GM18951 (cell line): ENCODE measurements at regions not wholly inside any gene's neighbourhood (a gene's known extent, or its start where the extent isn't known, plus 50 kb on each side); places are given as distances from the start of the nearest gene placed in this dataset.

Source experiments
- POLR2A ChIP-seq: IDR thresholded peaks from 4 replicates; pipeline ENCODE4 v1.6.1; 2011; ENCODE audit warnings: mild to moderate bottlenecking; ENCODE audit not compliant: insufficient read length, insufficient read depth; ENCODE audit errors: extremely low read depth
- in situ Hi-C: fragments of 300-500 bp; cut with MboI; formaldehyde crosslinking; loops from one replicate; pipeline ENCODE4 v1.12.0; 2022; ENCODE audit warnings: low sequenced_read_pairs, mixed read lengths, inconsistent platforms; ENCODE audit not compliant: unreplicated experiment

DNA sequence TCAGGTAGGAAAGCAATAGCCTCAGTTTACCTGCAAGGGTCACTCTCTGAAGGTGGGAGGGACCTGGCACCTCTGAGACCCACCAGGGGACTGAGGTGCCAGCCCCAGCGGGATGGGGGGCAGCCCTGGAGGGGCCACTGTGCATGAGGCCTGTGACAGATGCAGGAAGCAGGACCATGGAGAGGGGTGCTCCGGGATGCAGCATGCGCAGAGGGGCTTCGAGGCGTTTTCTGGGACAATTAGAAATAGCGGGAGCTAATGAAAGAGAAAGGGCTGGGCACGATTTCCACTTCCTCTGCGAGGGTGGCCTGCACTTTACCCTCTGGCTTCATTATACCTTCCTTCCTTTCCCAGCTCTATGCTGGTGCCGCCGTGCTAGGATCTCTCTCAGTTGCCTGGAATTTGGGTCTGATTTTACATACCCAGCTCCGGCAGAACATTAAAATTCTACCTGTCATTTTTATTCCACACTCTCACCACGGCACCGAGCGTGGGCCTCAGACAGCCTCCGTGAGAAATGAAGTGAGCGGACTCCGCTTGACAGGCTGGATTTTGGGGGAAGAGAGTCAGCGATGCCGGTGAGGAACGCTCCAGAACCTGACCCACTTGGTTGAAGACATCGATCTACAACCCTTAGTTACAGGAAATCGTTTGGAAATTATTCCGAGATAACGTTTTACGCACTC lies 333.9 kb upstream of the PFKP start:
- TF ChIP-seq POLR2A = no peak
- in situ Hi-C loops = no loop called here

DNA sequence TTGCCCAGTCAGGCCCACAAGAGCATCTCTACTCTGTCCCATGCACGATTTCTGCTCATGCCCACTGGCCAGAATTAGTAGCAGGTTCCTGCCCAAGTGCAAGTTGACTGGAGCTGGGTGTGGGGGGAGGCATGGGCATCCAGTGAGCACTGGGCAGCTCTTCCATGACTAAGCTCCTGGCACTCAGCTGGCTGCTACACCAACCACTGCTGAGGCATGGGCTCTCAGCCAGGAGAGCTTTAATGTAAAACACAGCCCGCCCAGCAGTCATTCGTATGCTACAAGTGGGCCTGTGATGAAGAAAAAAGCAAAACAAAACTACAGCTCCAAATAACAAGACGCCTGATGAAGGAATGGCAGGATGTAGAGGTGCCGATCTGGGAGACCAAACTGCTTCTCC lies 335.4 kb upstream of the PFKP start:
- TF ChIP-seq POLR2A = no peak
- in situ Hi-C loops = no loop called here

DNA sequence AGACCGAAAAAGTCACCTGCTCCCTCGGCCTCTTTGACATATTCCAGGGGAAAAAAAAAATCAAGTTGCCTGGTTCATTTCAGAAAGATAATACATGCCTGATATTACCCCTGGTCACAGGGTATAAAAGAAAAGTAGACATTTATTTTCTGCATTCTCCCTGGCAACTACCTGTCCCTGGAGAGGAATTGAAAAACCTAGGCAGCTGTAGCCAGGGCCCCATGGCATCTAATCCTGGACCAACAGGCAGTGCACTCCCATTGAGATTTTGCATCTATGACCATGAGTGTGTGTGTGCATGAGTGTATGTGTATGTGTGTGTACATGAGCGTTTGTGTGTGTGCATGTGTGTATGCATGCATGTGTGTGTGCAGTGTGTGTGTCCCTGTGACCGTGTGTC lies 338.2 kb upstream of the PFKP start:
- no peak for TF ChIP-seq POLR2A
- in situ Hi-C loops = no loop called here

DNA sequence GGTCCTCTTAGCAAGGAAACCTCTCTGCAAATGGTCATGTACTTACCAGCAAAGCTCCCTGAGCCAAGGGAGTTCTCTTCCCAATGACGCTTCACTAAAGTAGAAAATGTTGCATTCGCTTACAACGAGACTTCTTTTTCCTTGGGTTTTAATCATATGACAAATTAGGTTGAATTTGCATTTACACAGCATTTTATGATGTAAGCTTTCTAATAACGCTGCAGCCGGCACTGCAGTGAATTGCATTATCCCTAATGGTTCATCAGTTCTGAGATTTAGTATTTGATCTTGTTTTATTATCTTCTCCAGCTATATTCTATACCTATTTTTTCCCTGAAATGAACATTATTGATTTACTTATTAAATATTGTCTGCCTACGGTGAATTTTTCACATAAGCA lies 339.3 kb upstream of the PFKP start:
- in situ Hi-C loops = no loop called here
- no peak for TF ChIP-seq POLR2A

DNA sequence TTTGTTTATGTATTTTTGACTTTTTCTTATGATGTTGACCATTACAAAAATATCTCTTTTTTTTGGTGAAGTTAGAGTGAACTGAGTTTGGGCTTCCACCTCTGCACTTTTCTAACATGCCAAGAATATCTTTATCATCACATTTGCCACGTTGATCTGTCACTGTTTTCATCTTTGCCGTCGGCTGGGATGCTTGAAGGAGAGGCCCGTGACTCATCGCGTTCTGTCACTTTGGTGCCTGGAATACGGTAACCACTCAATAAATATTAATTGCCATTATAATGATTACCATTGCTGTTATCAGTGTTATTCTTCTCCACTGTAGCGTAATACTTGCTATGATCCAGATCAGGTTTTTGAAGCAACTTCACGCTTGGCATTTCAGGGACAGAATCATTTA lies 350.8 kb upstream of the PFKP start:
- in situ Hi-C loops = no loop called here
- TF ChIP-seq POLR2A = no peak

DNA sequence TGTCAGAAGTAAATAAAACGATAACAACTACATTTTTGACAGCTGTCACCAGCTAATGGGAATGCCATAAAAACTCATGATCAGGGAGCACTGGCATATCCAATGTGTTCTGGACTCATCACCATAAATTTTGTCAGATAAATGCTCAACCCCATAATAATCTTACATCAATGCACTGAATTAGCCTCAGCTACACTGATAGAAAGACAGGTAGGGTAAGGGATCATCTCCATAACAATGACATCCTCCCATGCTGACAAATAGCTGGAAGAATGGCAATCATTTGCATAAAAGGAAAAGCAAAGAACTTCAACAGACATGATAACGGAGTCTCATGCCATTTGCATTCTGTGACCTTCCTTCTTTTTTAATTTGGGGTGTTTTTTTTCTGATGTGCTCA lies 352.8 kb upstream of the PFKP start:
- in situ Hi-C loops = no loop called here
- no peak for TF ChIP-seq POLR2A

DNA sequence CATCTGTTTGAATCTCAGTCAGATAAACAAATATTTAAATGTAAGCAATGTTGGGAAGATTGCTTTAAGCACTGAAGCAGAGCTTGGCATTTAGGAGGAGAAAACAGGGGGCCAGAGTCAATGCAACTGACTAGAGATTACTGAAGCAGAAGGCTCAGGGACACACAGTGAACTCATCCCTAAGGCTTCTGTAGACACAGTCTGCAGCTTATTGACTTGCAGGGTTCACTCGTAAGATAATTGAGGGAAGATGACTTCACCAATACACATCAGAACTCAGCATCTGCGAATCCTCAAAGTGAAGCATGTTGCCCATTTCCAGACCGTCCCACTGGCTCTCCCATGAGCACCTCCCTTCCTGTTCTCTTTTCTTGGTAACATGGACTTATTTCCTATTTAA lies 363.4 kb upstream of the PFKP start:
- no peak for TF ChIP-seq POLR2A
- in situ Hi-C loops = no loop called here

DNA sequence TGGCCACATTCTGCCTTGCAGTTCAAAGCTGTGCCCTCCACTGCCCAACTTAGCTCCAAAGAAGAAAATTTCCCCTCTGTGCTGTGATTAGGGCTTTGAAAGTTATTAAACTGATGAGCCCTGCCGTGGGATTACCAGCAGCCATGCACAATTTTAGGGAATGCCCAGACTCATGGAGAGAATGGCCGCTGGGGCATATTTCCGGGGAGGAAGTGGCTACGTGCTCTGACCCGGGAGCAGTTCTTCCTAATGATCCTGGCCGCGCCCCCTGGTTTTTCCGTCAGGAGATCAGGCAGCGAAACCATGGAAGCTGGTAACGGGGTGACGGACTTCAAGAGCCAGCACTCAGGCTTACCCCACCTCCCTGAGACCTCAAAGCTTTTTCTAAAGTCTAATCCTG lies 365.5 kb upstream of the PFKP start:
- in situ Hi-C loops = no loop called here
- no peak for TF ChIP-seq POLR2A

DNA sequence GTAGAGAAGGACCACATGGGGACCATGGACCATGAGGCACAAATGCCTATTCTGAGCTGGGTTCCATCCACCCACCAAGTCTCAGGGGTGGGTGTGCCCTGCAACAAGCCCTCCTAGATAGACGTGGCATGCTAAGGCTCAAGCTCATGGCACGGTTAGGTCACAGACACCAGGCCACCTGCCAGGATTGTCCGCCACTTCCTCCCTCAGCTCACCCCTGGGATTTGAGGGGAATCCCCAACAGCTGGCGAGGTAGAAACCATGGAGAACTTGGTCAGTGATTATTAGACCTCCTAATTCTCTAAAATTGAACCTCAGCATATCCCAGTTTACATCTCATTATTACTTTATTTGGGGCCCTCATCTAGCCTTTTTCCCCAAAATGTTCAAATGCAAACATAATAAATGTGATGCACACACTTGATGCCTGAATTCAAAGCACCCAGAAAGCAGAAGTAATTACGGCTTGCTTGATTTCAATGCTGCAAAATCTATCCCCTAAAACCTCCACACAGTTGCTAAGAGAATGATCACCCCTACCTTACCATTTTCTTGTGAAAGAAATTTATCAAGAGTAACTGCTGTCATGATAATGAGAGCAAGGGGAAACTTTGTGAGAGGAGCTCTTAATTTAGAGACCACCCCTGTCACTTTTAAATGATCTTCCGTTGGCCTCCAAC lies 366.6 kb upstream of the PFKP start:
- no peak for TF ChIP-seq POLR2A
- in situ Hi-C loops = no loop called here

DNA sequence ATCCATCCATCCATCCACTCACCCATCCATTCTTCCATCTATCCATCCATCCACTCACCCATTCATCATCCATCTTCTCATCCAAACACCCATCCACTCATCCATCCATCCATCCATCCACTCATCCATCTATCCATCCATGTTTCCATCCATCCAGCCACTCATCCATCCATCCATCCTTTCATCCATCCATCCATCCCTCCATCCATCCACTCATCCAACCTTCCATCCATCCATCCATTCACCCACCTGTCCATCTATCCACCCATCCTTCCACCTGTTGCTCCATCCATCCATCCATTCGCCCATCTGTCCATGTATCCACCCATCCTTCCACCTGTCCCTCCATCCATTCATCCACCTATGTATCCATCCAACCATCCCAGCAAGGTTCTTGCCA lies 378.4 kb upstream of the PFKP start:
- in situ Hi-C loops = no loop called here
- no peak for TF ChIP-seq POLR2A

DNA sequence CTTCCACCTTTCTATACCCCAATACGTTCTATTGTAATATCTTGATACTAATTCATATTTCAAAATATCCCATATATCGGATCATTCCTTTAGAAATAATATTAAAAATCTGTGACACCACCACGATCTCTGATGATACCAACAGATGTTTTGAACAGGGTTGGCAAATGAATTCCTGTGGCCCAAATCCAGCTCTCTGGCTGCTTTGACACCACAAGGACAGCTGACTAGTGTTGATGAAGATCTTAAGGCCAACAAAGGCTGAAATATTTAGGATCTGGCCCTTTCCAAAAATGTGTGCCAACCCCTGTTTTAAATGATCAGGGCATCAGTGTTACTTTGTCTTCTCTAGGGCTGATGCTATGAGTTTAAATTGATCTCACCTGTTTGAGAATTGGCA lies 380.7 kb upstream of the PFKP start:
- no peak for TF ChIP-seq POLR2A
- in situ Hi-C loops = no loop called here

DNA sequence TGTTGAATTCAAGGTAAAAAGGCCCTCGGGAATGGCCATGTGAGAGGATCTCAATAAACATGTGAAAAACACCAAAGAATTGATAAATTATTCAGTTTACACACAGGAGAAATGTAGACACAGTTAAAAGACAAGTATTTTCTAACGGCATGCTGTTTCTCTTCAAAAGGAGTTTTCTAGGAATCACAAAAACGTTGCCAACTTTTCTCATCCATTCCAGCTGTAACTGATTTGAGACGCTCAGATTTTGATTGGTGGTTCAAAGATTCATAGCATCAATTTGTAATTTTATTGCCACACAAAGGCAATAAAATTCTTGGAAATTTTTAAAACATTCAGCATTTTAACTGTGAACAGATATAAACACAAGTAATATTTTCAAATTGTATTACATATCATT lies 384.9 kb upstream of the PFKP start:
- in situ Hi-C loops = no loop called here
- TF ChIP-seq POLR2A = no peak

DNA sequence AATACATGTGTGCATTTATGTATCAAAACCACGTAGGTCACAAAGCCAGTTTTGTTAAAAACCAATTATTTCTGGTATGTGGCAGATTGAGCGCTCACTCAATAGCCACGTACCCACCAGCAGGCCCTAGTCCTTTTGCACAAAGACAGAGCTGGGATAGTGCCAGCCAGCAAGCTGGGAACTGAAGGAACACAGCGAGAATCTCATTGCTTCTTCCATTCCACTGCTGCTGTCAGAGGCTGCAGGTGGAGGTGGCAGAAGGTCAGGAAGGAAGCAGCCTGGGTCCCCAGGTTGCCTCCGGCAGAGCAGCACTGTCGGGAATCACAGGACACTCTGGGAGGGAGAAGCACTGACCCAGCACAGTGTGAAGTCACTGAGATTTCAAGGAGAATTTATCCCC lies 385.5 kb upstream of the PFKP start:
- in situ Hi-C loops = no loop called here
- TF ChIP-seq POLR2A = no peak

DNA sequence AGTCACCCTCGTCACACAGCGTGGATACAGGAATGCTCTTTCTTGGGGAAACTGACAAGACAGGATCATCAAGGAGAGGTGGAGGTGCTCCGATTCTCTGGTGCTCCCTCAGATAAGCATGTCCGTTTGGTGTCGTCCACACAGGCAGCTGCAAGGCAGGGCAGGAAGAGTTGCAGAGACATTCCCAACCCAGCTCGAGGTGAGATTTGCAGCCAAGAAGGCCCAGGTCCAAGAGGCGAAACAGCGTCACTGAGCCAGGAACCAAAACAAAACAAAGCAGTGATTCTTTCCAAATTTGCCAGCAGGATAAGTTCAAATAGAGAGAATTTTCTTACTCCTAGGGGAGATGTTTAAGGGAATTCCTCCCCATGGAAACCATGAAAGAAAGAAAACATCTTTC lies 386.5 kb upstream of the PFKP start:
- in situ Hi-C loops = no loop called here
- no peak for TF ChIP-seq POLR2A
